ENCODE measurements at regions not wholly inside any gene's neighbourhood (a gene's known extent, or its start where the extent isn't known, plus 50 kb on each side); places are given as distances from the start of the nearest gene placed in this dataset.

DNA sequence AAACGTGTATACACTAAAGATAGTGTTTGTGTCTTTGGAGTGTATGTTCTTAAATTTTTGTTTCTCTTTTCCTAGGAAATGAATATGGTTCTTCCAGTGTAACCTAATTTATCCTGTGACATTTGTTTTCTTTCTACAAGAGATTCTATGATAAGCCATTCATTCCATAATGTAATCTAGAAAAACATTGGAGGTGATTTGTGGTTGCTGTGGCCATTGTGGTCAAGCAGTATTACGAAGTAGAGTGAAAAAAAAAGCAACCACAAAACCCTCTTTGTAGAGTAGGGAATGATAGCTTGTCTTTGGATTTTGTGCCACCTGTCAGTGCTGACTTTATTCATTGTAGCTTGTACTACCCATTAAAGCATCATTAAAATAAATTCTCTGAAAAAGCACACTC, 1209.6 kb downstream of the ZPLD1 start:
- H3K4me1 ChIP-seq, result no peaks in the 10 kb centered on the region
- intact Hi-C loops (cut with DNase I), result no loop called here
- no peak overlapping the region for H3K4me3 ChIP-seq
- TF ChIP-seq POLR2A (IDR thresholded peaks at IDR 0.05), result no peak
- TF ChIP-seq, protein P1, sequence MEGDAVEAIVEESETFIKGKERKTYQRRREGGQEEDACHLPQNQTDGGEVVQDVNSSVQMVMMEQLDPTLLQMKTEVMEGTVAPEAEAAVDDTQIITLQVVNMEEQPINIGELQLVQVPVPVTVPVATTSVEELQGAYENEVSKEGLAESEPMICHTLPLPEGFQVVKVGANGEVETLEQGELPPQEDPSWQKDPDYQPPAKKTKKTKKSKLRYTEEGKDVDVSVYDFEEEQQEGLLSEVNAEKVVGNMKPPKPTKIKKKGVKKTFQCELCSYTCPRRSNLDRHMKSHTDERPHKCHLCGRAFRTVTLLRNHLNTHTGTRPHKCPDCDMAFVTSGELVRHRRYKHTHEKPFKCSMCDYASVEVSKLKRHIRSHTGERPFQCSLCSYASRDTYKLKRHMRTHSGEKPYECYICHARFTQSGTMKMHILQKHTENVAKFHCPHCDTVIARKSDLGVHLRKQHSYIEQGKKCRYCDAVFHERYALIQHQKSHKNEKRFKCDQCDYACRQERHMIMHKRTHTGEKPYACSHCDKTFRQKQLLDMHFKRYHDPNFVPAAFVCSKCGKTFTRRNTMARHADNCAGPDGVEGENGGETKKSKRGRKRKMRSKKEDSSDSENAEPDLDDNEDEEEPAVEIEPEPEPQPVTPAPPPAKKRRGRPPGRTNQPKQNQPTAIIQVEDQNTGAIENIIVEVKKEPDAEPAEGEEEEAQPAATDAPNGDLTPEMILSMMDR (IDR thresholded peaks at IDR 0.05), result no peak
- no peak for TF ChIP-seq POLR2AphosphoS5 (IDR thresholded peaks at IDR 0.05; ENCODE audit: insufficient read depth in 1 of 2, low read depth in 1 of 2)
- no peaks in the 10 kb centered on the region for H3K27me3 ChIP-seq
- no peaks in the 10 kb centered on the region for H3K9me3 ChIP-seq
- H3K27ac ChIP-seq, result no peak overlapping the region
- no peak for DNase-seq (ENCODE audit: extremely low spot score in 2 of 2)
- no peaks in the 10 kb centered on the region for H3K36me3 ChIP-seq

DNA sequence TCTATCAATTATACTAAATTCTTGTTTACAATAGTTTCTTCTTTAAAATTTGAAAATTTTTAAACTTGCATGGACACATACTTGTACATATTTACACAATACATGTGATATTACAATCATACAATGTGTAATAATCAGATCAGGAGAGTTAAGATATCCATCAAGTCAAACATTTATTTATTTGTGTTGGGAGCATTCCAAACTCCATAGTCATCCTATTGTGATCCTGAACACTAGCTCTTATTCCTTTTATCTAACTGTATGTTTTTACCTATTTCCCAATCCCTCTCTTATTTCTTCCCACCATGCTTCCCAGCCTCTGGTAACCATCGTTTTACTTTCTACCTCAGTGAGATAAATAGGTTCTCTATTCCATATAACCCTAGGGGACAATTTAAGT, 1219.2 kb downstream of the ZPLD1 start:
- Histone ChIP-seq H3K27me3 (no peaks in the 10 kb centered on the region), H3K4me3 (no peak overlapping the region), H3K27ac (no peak overlapping the region), H3K9me3 (no peaks in the 10 kb centered on the region), H3K36me3 (no peaks in the 10 kb centered on the region), H3K4me1 (no peaks in the 10 kb centered on the region)
- no peak for DNase-seq (ENCODE audit: extremely low spot score in 2 of 2)
- intact Hi-C loops (cut with DNase I), result no loop called here
- TF ChIP-seq, protein P1 (IDR thresholded peaks at IDR 0.05), result no peak
- TF ChIP-seq POLR2AphosphoS5 (IDR thresholded peaks at IDR 0.05; ENCODE audit: insufficient read depth in 1 of 2, low read depth in 1 of 2), result no peak
- no peak for TF ChIP-seq POLR2A (IDR thresholded peaks at IDR 0.05)

GRCh38 chr3:103657756-103658155, 1222.9 kb downstream of the ZPLD1 start:
- Histone ChIP-seq H3K27me3 (no peaks in the 10 kb centered on the region), H3K4me3 (no peak overlapping the region), H3K27ac (no peak overlapping the region), H3K36me3 (no peaks in the 10 kb centered on the region), H3K4me1 (no peaks in the 10 kb centered on the region), H3K9me3 (no peaks in the 10 kb centered on the region)
- DNase-seq (ENCODE audit: extremely low spot score in 2 of 2), result no peak
- intact Hi-C loops (cut with DNase I), result no loop called here
- TF ChIP-seq, protein P1 (IDR thresholded peaks at IDR 0.05), result no peak
- TF ChIP-seq POLR2A (IDR thresholded peaks at IDR 0.05) (no peak), POLR2AphosphoS5 (IDR thresholded peaks at IDR 0.05; ENCODE audit: insufficient read depth in 1 of 2, low read depth in 1 of 2) (no peak)

- TF ChIP-seq POLR2AphosphoS5 (IDR thresholded peaks at IDR 0.05; ENCODE audit: insufficient read depth in 1 of 2, low read depth in 1 of 2) (no peak), POLR2A (IDR thresholded peaks at IDR 0.05) (no peak)
- TF ChIP-seq, protein P1 (IDR thresholded peaks at IDR 0.05), result no peak
- intact Hi-C loops (cut with DNase I), result no loop called here
Observed at GRCh38 chr3:103660810-103661209, 1226.0 kb downstream of the ZPLD1 start.

GRCh38 chr3:103662591-103662990, 1227.8 kb downstream of the ZPLD1 start:
- Histone ChIP-seq H3K4me3 (no peak overlapping the region), H3K27me3 (no peaks in the 10 kb centered on the region), H3K27ac (no peak overlapping the region), H3K36me3 (no peaks in the 10 kb centered on the region), H3K9me3 (no peaks in the 10 kb centered on the region), H3K4me1 (no peaks in the 10 kb centered on the region)
- DNase-seq (ENCODE audit: extremely low spot score in 2 of 2), result no peak
- intact Hi-C loops (cut with DNase I), result no loop called here
- TF ChIP-seq POLR2AphosphoS5 (IDR thresholded peaks at IDR 0.05; ENCODE audit: insufficient read depth in 1 of 2, low read depth in 1 of 2), result no peak
- TF ChIP-seq, protein P1 (IDR thresholded peaks at IDR 0.05), result no peak
- TF ChIP-seq POLR2A (IDR thresholded peaks at IDR 0.05), result no peak

More at GRCh38 chr3:103660810-103661209, 1226.0 kb downstream of the ZPLD1 start:
- no peaks in the 10 kb centered on the region for H3K27me3 ChIP-seq
- H3K27ac ChIP-seq, result no peak overlapping the region
- H3K4me3 ChIP-seq, result no peak overlapping the region
- no peaks in the 10 kb centered on the region for H3K4me1 ChIP-seq
- no peaks in the 10 kb centered on the region for H3K36me3 ChIP-seq
- DNase-seq (ENCODE audit: extremely low spot score in 2 of 2), result no peak
- H3K9me3 ChIP-seq, result no peaks in the 10 kb centered on the region
